ENCODE measurements at regions not wholly inside any gene's neighbourhood (a gene's known extent, or its start where the extent isn't known, plus 50 kb on each side); places are given as distances from the start of the nearest gene placed in this dataset.

GRCh38 chr2:211132046-211132445 is 575.6 kb downstream of the CPS1 start:
- TF ChIP-seq POLR2AphosphoS5 (IDR thresholded peaks at IDR 0.05; ENCODE audit: borderline replicate concordance, low read depth, low read length) (no peak), EZH2 (IDR thresholded peaks at IDR 0.05) (no peak), FOXP2 (optimal IDR thresholded peaks at IDR 0.05; ENCODE audit: control extremely low read depth, extremely low read length, insufficient read depth) (no peak)
